Islet of Langerhans (tissue), 1 donor: ENCODE measurements at regions not wholly inside any gene's neighbourhood (a gene's known extent, or its start where the extent isn't known, plus 50 kb on each side); places are given as distances from the start of the nearest gene placed in this dataset.

Experiments used
- FAIRE-seq: peaks from one replicate; lab custom pipeline; 2011; peaks lifted over from hg19 to GRCh38; lab: Jason Lieb, UNC

- FAIRE-seq = no peak
Observed at GRCh38 chr1:94707321-94708298, 112.5 kb upstream of the SLC44A3 start.

- FAIRE-seq = no peak
Observed at GRCh38 chr1:94702442-94702815, 117.7 kb upstream of the SLC44A3 start.

GRCh38 chr1:94701796-94702441, 118.2 kb upstream of the SLC44A3 start:
- no peak for FAIRE-seq

GRCh38 chr1:94698759-94699502, 121.2 kb upstream of the SLC44A3 start:
- no peak for FAIRE-seq

- no peak for FAIRE-seq
Observed at GRCh38 chr1:94698356-94698755, 121.8 kb upstream of the SLC44A3 start.

- no peak for FAIRE-seq
Observed at GRCh38 chr1:94697839-94698238, 122.3 kb upstream of the SLC44A3 start.

GRCh38 chr1:94694226-94694915, 125.8 kb upstream of the SLC44A3 start:
- FAIRE-seq = no peak

- no peak for FAIRE-seq
Observed at GRCh38 chr1:94693435-94693834, 126.7 kb upstream of the SLC44A3 start.

GRCh38 chr1:94693029-94693428, 127.1 kb upstream of the SLC44A3 start:
- FAIRE-seq = no peak

- FAIRE-seq = no peak
Observed at GRCh38 chr1:94688646-94689045, 131.5 kb upstream of the SLC44A3 start.

GRCh38 chr1:94686882-94687281, 133.3 kb upstream of the SLC44A3 start:
- no peak for FAIRE-seq

GRCh38 chr1:94684690-94685250, 135.4 kb upstream of the SLC44A3 start:
- FAIRE-seq = no peak

GRCh38 chr1:94683886-94684285, 136.3 kb upstream of the SLC44A3 start:
- no peak for FAIRE-seq

GRCh38 chr1:94680039-94680377, 138.4 kb upstream of the F3 start:
- FAIRE-seq = no peak

GRCh38 chr1:94679332-94680038, 137.9 kb upstream of the F3 start:
- no peak for FAIRE-seq

GRCh38 chr1:94678202-94678848, 136.8 kb upstream of the F3 start:
- FAIRE-seq = no peak

GRCh38 chr1:94677714-94678113, 136.2 kb upstream of the F3 start:
- FAIRE-seq = no peak

GRCh38 chr1:94677087-94677486, 135.5 kb upstream of the F3 start:
- FAIRE-seq = no peak

GRCh38 chr1:94676686-94677085, 135.1 kb upstream of the F3 start:
- no peak for FAIRE-seq

- FAIRE-seq = no peak
Observed at GRCh38 chr1:94675373-94675772, 133.8 kb upstream of the F3 start.

GRCh38 chr1:94674876-94675275, 133.3 kb upstream of the F3 start:
- no peak for FAIRE-seq
